GM18909 (cell line): ENCODE measurements at regions not wholly inside any gene's neighbourhood (a gene's known extent, or its start where the extent isn't known, plus 50 kb on each side); places are given as distances from the start of the nearest gene placed in this dataset.
"Not testable (repeated sequence)": the region's sequence is repeated elsewhere in the genome, so short reads cannot be mapped to it uniquely, and the experiment has no call there.

Source experiments
- ATAC-seq: cut with Tn5 transposase; IDR thresholded peaks from one replicate; pipeline ENCODE4 v1.9.1; 2021; ENCODE audit warnings: mild to moderate bottlenecking; ENCODE audit not compliant: unreplicated experiment, poor library complexity

DNA sequence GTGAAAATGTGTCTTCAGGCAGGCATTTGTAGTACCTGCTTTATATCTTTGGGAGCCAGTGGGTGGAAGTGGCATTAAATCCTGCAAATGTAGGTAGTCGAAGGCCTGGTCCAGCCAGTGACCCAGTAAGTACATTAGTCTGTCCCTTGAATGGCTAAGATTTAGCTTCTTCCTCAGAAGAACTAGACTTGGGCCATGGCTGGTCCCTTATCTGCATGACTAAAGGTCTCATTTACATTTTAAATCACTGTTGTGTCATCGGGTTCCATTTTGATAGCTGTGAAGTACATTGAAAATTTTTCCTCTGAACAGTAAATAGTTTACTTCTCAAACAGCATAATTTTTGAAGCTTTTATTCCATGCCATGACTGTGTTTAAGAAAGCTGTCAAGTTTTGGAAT lies 438.4 kb upstream of the KLHL29 start:
- ATAC-seq: no peak

DNA sequence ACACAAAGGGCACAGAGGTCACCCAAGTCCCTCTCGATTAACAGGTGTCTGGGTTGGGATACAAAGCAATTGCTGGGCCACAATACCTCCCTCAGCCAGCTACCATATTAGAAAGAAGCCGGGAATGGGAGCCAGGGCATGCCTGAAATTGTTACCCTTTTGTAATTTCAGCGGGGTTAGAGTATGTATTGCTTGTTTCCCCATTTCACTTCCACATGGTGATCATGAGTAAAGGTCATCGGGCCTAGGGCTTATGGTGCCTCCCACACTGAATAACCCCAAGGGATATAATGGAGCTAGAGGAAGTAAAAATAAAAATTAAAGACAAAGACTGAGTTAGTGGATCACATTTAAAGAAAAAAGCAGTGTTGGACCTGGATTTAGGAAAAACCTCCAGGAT lies 437.2 kb upstream of the KLHL29 start:
- no peak for ATAC-seq

GRCh38 chr2:22950431-22950830 lies 434.5 kb upstream of the KLHL29 start:
- no peak for ATAC-seq

DNA sequence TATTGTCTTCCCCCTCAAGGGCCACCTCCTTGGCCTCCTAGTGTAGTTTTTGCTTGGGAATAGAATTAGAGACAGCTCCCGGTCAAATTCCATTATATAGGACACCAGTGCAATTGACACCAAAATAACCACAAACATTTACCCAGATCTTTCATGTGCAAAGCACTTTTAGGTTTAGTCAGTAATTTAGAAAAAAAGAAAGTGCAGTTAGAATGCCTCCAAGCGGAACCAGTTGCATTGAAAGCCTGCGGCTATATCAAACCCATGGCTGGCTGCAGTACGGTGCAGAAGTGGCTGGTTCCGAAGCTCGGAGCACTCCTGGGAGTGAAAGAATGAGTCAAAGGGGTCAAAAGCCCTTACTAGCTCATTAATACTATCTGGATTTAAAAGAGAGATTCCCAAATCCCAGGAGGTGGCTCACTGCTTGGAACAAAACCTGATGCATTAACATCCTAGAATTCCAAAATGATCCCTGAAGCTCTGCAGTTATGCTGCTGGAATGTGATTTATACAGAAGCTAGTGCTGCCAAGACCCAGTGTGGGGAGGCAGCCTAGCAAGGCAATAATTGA lies 432.2 kb upstream of the KLHL29 start:
- no peak for ATAC-seq

- ATAC-seq: no peak
Measured at GRCh38 chr2:22957446-22957845, 427.5 kb upstream of the KLHL29 start.

- ATAC-seq: no peak
Measured at GRCh38 chr2:22958308-22958707, 426.7 kb upstream of the KLHL29 start.

- ATAC-seq: no peak
Measured at GRCh38 chr2:22967756-22968155, 417.2 kb upstream of the KLHL29 start.

DNA sequence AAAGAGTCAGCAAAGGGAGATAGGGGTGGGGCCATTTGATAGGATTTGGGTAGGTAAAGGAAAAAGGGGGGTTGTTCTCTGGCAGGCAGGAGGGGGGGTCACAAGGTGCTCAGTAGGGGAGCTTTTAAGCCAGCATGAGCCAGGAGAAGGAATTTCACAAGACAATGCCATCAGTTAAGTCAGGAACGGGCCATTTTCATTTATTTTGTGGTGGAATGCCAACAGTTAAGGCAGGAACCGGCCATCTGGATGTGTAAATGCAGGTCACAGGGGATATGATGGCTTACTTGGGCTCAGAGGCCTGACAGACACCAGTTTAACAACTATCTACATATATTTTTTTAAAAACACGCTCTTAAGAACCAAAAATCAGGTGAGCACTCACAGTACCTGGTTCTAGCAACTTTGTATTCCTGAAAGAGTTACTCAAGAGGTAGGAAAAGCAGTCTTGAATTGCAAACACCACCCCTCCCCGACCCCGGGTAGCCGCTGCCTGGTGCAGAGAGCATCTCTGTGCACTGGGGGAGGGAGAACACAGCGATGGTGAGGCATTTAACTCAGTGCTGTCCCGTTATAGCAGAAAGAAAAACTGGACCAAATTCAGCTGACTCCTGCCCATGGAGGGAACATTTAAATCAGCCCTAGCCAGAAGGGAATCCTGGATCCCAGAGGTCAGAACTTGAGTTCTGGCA lies 414.5 kb upstream of the KLHL29 start:
- no peak for ATAC-seq

DNA sequence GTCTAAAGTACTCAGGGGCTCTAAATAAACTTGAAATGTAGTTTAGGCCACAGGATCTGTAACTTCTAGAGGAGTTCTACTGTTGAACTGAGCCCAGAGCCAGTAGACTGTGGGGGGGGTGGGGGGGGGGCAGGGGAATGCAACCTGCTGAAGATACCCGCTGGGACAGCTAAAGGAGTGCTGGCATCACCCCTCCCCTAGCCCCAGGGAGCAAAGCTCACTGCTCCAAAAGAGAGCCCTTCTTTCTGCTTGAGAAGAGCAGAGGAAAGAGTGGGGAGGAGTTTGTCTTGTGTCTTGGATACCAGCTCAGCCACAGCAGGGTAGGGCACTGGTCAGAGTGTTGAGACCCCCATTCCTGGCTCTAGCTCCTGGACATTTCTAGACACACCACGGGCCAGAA lies 414.0 kb upstream of the KLHL29 start:
- no peak for ATAC-seq

DNA sequence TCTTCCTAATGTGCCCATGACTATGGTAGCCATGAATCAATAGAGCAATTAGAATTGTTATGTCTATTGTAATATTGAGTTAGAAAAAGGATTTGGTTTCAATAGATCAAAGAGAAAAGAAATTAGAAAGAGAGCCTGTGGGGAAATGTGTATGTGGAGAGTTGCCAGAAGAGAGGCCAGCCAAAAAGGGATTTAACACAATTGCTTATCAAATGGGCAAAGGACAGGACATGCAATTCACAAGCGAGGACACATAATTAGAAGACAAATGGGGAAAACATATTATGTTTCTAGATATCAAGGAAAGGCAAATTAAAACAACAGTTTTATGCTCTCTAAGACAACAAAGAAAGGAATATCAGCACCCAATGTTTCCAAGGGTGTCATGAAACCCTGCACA lies 403.2 kb upstream of the KLHL29 start:
- ATAC-seq: no peak

DNA sequence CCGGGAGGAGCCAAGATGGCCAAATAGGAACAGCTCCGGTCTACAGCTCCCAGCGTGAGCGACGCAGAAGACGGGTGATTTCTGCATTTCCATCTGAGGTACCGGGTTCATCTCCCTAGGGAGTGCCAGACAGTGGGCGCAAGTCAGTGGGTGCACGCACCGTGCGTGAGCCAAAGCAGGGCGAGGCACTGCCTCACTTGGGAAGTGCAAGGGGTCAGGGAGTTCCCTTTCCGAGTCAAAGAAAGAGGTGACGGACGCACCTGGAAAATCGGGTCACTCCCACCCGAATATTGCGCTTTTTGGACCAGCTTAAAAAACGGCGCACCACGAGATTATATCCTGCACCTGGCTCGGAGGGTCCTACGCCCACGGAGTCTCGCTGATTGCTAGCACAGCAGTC lies 400.8 kb upstream of the KLHL29 start:
- ATAC-seq: not testable (repeated sequence)

DNA sequence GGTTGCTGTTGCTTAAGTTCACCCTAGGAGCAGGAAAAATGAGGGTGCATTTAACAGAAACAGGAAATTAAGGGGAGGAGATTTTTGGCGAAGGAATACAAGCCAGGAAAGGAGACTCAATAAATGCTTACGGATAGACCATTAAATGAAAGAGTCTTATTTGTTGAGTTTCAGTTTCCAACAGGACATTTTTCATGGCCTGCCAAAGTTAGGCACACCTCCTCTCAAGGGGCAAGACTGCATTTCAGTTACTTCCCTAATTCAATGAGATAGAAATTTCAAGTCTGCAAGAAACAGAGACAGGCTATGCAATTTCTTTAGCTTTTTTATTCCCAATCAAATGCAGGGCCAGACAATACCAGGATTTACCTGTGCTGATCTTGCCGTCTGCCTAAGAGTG lies 394.7 kb upstream of the KLHL29 start:
- ATAC-seq: no peak

GRCh38 chr2:22991844-22992243 lies 393.1 kb upstream of the KLHL29 start:
- no peak for ATAC-seq

- no peak for ATAC-seq
Measured at GRCh38 chr2:22992441-22992840, 392.5 kb upstream of the KLHL29 start.

GRCh38 chr2:22993250-22993649 lies 391.7 kb upstream of the KLHL29 start:
- no peak for ATAC-seq

GRCh38 chr2:22995576-22995975 lies 389.4 kb upstream of the KLHL29 start:
- ATAC-seq: no peak

GRCh38 chr2:22996911-22997310 lies 388.1 kb upstream of the KLHL29 start:
- no peak for ATAC-seq

DNA sequence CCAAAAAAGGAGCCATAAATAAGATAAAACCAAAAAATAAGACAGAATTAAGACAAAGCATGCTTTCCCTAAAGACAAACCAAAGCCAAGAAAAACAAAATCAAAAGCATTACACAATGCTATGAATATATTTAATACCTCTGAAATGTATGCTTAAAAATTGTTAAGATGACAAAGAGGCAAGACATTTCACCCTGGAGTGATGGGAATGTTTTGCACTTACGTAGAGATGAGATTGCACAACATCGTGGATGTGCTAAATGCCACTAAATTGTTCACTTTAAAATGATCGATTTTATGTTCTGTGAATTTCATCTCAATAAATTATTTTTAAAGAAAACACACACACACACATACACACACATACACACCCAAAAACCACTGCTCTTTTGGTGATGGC lies 386.6 kb upstream of the KLHL29 start:
- ATAC-seq: no peak

DNA sequence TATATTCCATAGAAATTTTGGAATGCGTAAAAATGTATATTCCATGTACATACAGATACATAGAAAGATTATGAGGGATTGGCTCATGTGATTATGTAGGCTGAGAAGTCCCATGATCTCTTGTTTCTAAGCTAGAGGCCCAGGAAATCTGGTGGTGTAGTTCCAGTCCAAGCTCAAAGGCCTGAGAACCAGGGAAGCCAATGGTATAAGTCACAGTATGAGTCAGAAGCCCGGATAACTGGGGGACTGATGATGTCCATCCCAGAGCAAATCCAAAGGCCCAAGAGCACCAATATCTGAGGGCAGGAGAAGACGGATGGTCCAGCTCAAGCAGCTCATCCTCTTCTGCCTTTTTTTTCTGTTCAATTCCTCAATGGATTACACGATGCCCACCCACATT lies 385.0 kb upstream of the KLHL29 start:
- ATAC-seq: no peak

DNA sequence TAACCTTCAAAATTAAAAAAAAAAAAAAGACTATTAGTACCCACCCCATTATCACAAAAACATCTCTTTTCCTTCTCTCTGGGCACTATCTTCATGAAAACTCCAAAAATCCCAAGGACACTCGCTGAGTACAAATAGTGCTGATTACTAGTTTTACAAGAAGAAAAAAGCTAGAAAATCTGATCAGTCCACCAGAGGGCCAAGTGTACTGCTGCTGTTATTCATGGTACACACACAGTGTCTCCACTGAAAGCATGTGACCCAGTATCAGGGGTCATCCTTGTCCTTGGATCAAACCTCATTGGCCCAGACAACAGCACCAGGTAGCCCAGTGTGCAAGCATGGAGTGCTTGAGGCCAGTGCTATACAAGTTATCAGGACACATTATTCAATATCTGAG lies 382.7 kb upstream of the KLHL29 start:
- no peak for ATAC-seq

- no peak for ATAC-seq
Measured at GRCh38 chr2:23005469-23005868, 379.5 kb upstream of the KLHL29 start.

GRCh38 chr2:23007631-23008235 lies 377.2 kb upstream of the KLHL29 start:
- ATAC-seq: no peak
